IMR-90 (cell line): ENCODE measurements at regions not wholly inside any gene's neighbourhood (a gene's known extent, or its start where the extent isn't known, plus 50 kb on each side); places are given as distances from the start of the nearest gene placed in this dataset.

Experiments
- ATAC-seq: fragments of 200-7000 bp; cut with Tn5 transposase; 2 replicates; pipeline ENCODE4 v1.9.1; 2020; ENCODE audit warnings: low read depth, mild to moderate bottlenecking, moderate library complexity
- BruUV-seq: library from RNA; stranded (reverse); fragments of 400-500 nt; replicated peaks from 2 replicates; lab custom pipeline; 2021; lab: Mats Ljungman, UMichigan
- CTCF ChIA-PET: fragments of 300-600 bp; formaldehyde crosslinking; extraction: SDS; loops from one replicate; lab custom pipeline; 2021; ENCODE audit warnings: antibody characterized with exemption; lab: Yijun Ruan, JAX
- POLR2A ChIA-PET: fragments of 300-600 bp; sonication (Branson Sonifier 250); formaldehyde crosslinking; loops from one replicate; lab custom pipeline; 2022; ENCODE audit warnings: antibody characterized with exemption; ENCODE audit not compliant: unreplicated experiment; lab: Charles Lee
- DNase-seq: peaks from one replicate; pipeline ENCODE4 v3.0.0; 2013
- H2AFZ ChIP-seq: replicated peaks from 2 replicates; pipeline ENCODE3; 2013; ENCODE audit warnings: low read length, mild to moderate bottlenecking; ENCODE audit not compliant: poor library complexity
- H2AK5ac ChIP-seq: 2 replicates; pipeline ENCODE4 v1.6.1; 2013; ENCODE audit warnings: low read depth, low read length, inconsistent platforms
- H2AK9ac ChIP-seq: replicated peaks from 2 replicates; pipeline ENCODE3; 2013; ENCODE audit warnings: mild to moderate bottlenecking, low read depth, low read length, moderate library complexity; ENCODE audit not compliant: poor library complexity
- H2BK120ac ChIP-seq: 2 replicates; pipeline ENCODE4 v1.6.1; 2013; ENCODE audit warnings: low read depth, low read length, inconsistent platforms
- H2BK15ac ChIP-seq: 3 replicates; pipeline ENCODE4 v1.6.1; 2013; ENCODE audit warnings: low read depth, low read length, inconsistent platforms
- H2BK20ac ChIP-seq: 2 replicates; pipeline ENCODE4 v1.6.1; 2013; ENCODE audit warnings: low read depth, mild to moderate bottlenecking, inconsistent platforms, low read length, moderate library complexity
- H2BK5ac ChIP-seq: 2 replicates; pipeline ENCODE4 v1.6.1; 2013; ENCODE audit warnings: mild to moderate bottlenecking, low read depth, low read length, inconsistent platforms; ENCODE audit not compliant: poor library complexity, severe bottlenecking
- H3K14ac ChIP-seq: replicated peaks from 2 replicates; pipeline ENCODE4 v1.6.1; 2013; ENCODE audit warnings: low read depth, low read length, inconsistent platforms
- H3K18ac ChIP-seq: 2 replicates; pipeline ENCODE4 v1.6.1; 2013; ENCODE audit warnings: low read depth, low read length, control low read depth
- H3K23ac ChIP-seq: 2 replicates; pipeline ENCODE4 v1.6.1; 2013; ENCODE audit warnings: low read depth, low read length, inconsistent platforms
- H3K27ac ChIP-seq: 2 replicates; pipeline ENCODE4 v1.5.1; 2013; ENCODE audit warnings: mild to moderate bottlenecking, control low read depth, low read length; ENCODE audit not compliant: insufficient read depth
- H3K27me3 ChIP-seq: 2 replicates; pipeline ENCODE4 v1.6.1; 2013; ENCODE audit warnings: low read length; ENCODE audit not compliant: control insufficient read depth, insufficient read depth
- H3K36me3 ChIP-seq: 2 replicates; pipeline ENCODE4 v1.6.1; 2013; ENCODE audit warnings: low read length, mixed read lengths; ENCODE audit not compliant: control insufficient read depth, insufficient read depth
- H3K4ac ChIP-seq: 2 replicates; pipeline ENCODE4 v1.6.1; 2013; ENCODE audit warnings: low read depth, low read length, inconsistent platforms
- H3K4me1 ChIP-seq: 2 replicates; pipeline ENCODE4 v1.6.1; 2013; ENCODE audit warnings: low read length, mixed read lengths; ENCODE audit not compliant: control insufficient read depth, insufficient read depth
- H3K4me2 ChIP-seq: 2 replicates; pipeline ENCODE4 v1.6.1; 2013; ENCODE audit warnings: low read depth, mild to moderate bottlenecking, control low read depth, low read length, moderate library complexity
- H3K4me3 ChIP-seq: 2 replicates; pipeline ENCODE4 v1.5.1; 2013; ENCODE audit warnings: low read depth, mild to moderate bottlenecking, control low read depth, low read length, moderate library complexity; ENCODE audit not compliant: insufficient read depth
- H3K56ac ChIP-seq: 2 replicates; pipeline ENCODE4 v1.6.1; 2013; ENCODE audit warnings: low read length, inconsistent platforms; ENCODE audit not compliant: insufficient read depth; ENCODE audit errors: extremely low read depth
- H3K79me1 ChIP-seq, 2 experiments: 2 replicates each; pipeline ENCODE4 v1.6.1; 2013; ENCODE audit warnings: low read length in 2 of 2, inconsistent platforms in 1 of 2, low read depth in 1 of 2
- H3K9ac ChIP-seq: 2 replicates; pipeline ENCODE4 v1.6.1; 2013; ENCODE audit warnings: low read depth, low read length, control low read depth
- H3K9me1 ChIP-seq: 2 replicates; pipeline ENCODE4 v1.6.1; 2013; ENCODE audit warnings: low read length, inconsistent platforms; ENCODE audit not compliant: insufficient read depth
- H3K9me3 ChIP-seq: 2 replicates; pipeline ENCODE4 v1.6.1; 2013; ENCODE audit warnings: low read length; ENCODE audit not compliant: control insufficient read depth, insufficient read depth
- H4K20me1 ChIP-seq: 2 replicates; pipeline ENCODE4 v1.6.1; 2013; ENCODE audit warnings: low read length, inconsistent platforms; ENCODE audit not compliant: insufficient read depth
- H4K5ac ChIP-seq: 2 replicates; pipeline ENCODE4 v1.6.1; 2013; ENCODE audit warnings: mild to moderate bottlenecking, low read depth, low read length, control low read depth
- H4K8ac ChIP-seq, 2 experiments: 2 replicates each; pipeline ENCODE4 v1.6.1; 2013; ENCODE audit warnings: low read depth in 2 of 2, low read length in 2 of 2, control low read depth in 1 of 2, inconsistent platforms in 1 of 2
- H4K91ac ChIP-seq: 2 replicates; pipeline ENCODE4 v1.6.1; 2013; ENCODE audit warnings: low read depth, low read length, inconsistent platforms; ENCODE audit not compliant: insufficient read depth
- BHLHE40 ChIP-seq: fragments of 150-350 bp; IDR thresholded peaks from 2 replicates; pipeline ENCODE4 v1.6.1; 2016; ENCODE audit warnings: mild to moderate bottlenecking, low read depth, low read length
- CEBPB ChIP-seq: IDR thresholded peaks from 2 replicates; pipeline ENCODE4 v1.6.1; 2012; ENCODE audit warnings: low read depth, low read length, improper control_type of control experiment
- CHD1 ChIP-seq: IDR thresholded peaks from 2 replicates; pipeline ENCODE4 v1.6.1; 2012; ENCODE audit warnings: low read depth, low read length, improper control_type of control experiment
- CTCF ChIP-seq: conservative IDR thresholded peaks from 2 replicates; pipeline ENCODE4 v1.5.1; 2012; ENCODE audit warnings: mild to moderate bottlenecking, low read depth, low read length, improper control_type of control experiment
- FOS ChIP-seq: fragments of 150-350 bp; IDR thresholded peaks from 2 replicates; pipeline ENCODE4 v1.6.1; 2016; ENCODE audit warnings: low read depth, low read length
- MAFK ChIP-seq: IDR thresholded peaks from 2 replicates; pipeline ENCODE4 v1.6.1; 2012; ENCODE audit warnings: low read depth, low read length, improper control_type of control experiment
- MAZ ChIP-seq: IDR thresholded peaks from 2 replicates; pipeline ENCODE4 v1.6.1; 2012; ENCODE audit warnings: low read depth, mild to moderate bottlenecking, low read length, improper control_type of control experiment, moderate library complexity, borderline replicate concordance
- NFE2L2 ChIP-seq: fragments of 150-350 bp; IDR thresholded peaks from 2 replicates; pipeline ENCODE4 v1.6.1; 2016; ENCODE audit warnings: low read depth, mild to moderate bottlenecking, low read length
- POLR2A ChIP-seq: IDR thresholded peaks from 2 replicates; pipeline ENCODE4 v1.6.1; 2012; ENCODE audit warnings: mild to moderate bottlenecking, low read depth, low read length
- RAD21 ChIP-seq: IDR thresholded peaks from 2 replicates; pipeline ENCODE4 v1.6.1; 2012; ENCODE audit warnings: low read length, improper control_type of control experiment
- RCOR1 ChIP-seq: IDR thresholded peaks from 2 replicates; pipeline ENCODE4 v1.6.1; 2012; ENCODE audit warnings: mild to moderate bottlenecking, low read length, improper control_type of control experiment; ENCODE audit not compliant: insufficient replicate concordance
- RFX5 ChIP-seq: IDR thresholded peaks from 2 replicates; pipeline ENCODE4 v1.8.0; 2012; ENCODE audit warnings: low read depth, mild to moderate bottlenecking, low read length, moderate library complexity
- SMC3 ChIP-seq: fragments of 150-350 bp; IDR thresholded peaks from 2 replicates; pipeline ENCODE4 v1.6.1; 2016; ENCODE audit warnings: low read depth, mild to moderate bottlenecking, antibody characterized with exemption, low read length, moderate library complexity
- WGBS, 2 experiments: methylation state at CpG; one replicate each; pipeline versions ENCODE4 v1.1.5 to v1.1.7; 2013; ENCODE audit warnings: missing lambda C conversion rate in 2 of 2; ENCODE audit not compliant: insufficient read length in 1 of 2; ENCODE audit errors: extremely low coverage in 2 of 2; 5-methylcytosine and 5-hydroxymethylcytosine counted together
- dilution Hi-C: fragments of 300-500 bp; cut with HindIII; formaldehyde crosslinking; loops from one replicate; pipeline ENCODE4 v1.14.3; 2018; ENCODE audit warnings: low sequenced_read_pairs; ENCODE audit not compliant: unreplicated experiment
- in situ Hi-C: fragments of 300-500 bp; cut with MboI; formaldehyde crosslinking; loops from 3 replicates; pipeline ENCODE4 v1.14.3; 2019; ENCODE audit warnings: low sequenced_read_pairs, inconsistent platforms, mixed read lengths
- intact Hi-C: fragments of 100-400 bp; cut with micrococcal nuclease; formaldehyde crosslinking; loops from 2 replicates; pipeline ENCODE4 v1.10.0; 2022

- no peak overlapping the region for H2BK5ac ChIP-seq
- H3K18ac ChIP-seq, result no peak overlapping the region
- no peak overlapping the region for H2BK15ac ChIP-seq
- no peak overlapping the region for H2BK120ac ChIP-seq
- H3K27me3 ChIP-seq, result no peaks in the 10 kb centered on the region
- H3K4me2 ChIP-seq, result no peak overlapping the region
- no peak overlapping the region for H3K14ac ChIP-seq
- ChIA-PET POLR2A (no interaction called here), CTCF (no interaction called here)
- no peaks in the 10 kb centered on the region for H3K36me3 ChIP-seq
- intact Hi-C loops, result loop anchor here (5.0 kb wide), 2 partner anchors 539 to 669 kb away; no protein-coding TSS in a partner anchor
- no peak for DNase-seq
- no peak overlapping the region for H2BK20ac ChIP-seq
- in situ Hi-C loops, result no loop called here
- no peak overlapping the region for H3K56ac ChIP-seq
- H3K9me1 ChIP-seq, result no peaks in the 10 kb centered on the region
- H3K27ac ChIP-seq, result no peak overlapping the region
- H3K9ac ChIP-seq, result no peak overlapping the region
- no peak overlapping the region for H4K8ac ChIP-seq
- 49% methylated on average over 2 of the region's 6 CpGs; no CpG with 5 or more reads in 1 of the 2 experiments for WGBS, 2 experiments
- no peak overlapping the region for H4K5ac ChIP-seq
- BruUV-seq, result no TSS peak
- no peak for ATAC-seq
- H3K4ac ChIP-seq, result no peak overlapping the region
- H2AK9ac ChIP-seq, result no peak overlapping the region
- no peak overlapping the region for H4K91ac ChIP-seq
- H3K4me1 ChIP-seq, result no peaks in the 10 kb centered on the region
- H3K79me1 ChIP-seq, result no peaks in the 10 kb centered on the region
- no peak overlapping the region for H2AK5ac ChIP-seq
- peak overlapping the region; percentile 58 for H2AFZ ChIP-seq
- dilution Hi-C loops, result no loop called here
- H4K20me1 ChIP-seq, result no peaks in the 10 kb centered on the region
- no peak overlapping the region for H3K23ac ChIP-seq
- TF ChIP-seq RFX5 (no peak), NFE2L2 (no peak), POLR2A (no peak), FOS (no peak), SMC3 (no peak), CTCF (no peak), RAD21 (no peak), MAFK (no peak), MAZ (no peak), RCOR1 (no peak), BHLHE40 (no peak), CEBPB (no peak), CHD1 (no peak)
- no peaks in the 10 kb centered on the region for H3K9me3 ChIP-seq
- H3K4me3 ChIP-seq, result no peak overlapping the region
Observed at GRCh38 chr6:99821164-99821563, 172.9 kb downstream of the MCHR2 start.
